WTC11 (cell line): ENCODE measurements at regions not wholly inside any gene's neighbourhood (a gene's known extent, or its start where the extent isn't known, plus 50 kb on each side); places are given as distances from the start of the nearest gene placed in this dataset.

Experiments
- ATAC-seq: fragments of 200-7000 bp; cut with Tn5 transposase; 2 replicates; pipeline ENCODE4 v1.10.0; 2021; ENCODE audit warnings: mild to moderate bottlenecking, moderate library complexity
- CTCF ChIA-PET: fragments of 300-600 bp; sonication (Branson Sonifier 250); formaldehyde crosslinking; loops from one replicate; lab custom pipeline; 2021; ENCODE audit warnings: antibody characterized with exemption; lab: Charles Lee
- POLR2A ChIA-PET: fragments of 350-600 bp; sonication (Branson Sonifier 250); formaldehyde crosslinking; loops from one replicate; lab custom pipeline; 2021; ENCODE audit warnings: antibody characterized with exemption; lab: Charles Lee
- DNase-seq: peaks from one replicate; pipeline ENCODE4 v3.0.0; 2021; ENCODE audit warnings: low spot score
- H3K27ac Mint-ChIP-seq: 2 replicates; pipeline ENCODE4 v1.8.0; 2021; ENCODE audit warnings: mixed read lengths
- H3K27me3 Mint-ChIP-seq: 2 replicates; pipeline ENCODE4 v1.8.0; 2021; ENCODE audit warnings: low read depth, mild to moderate bottlenecking, moderate library complexity, mixed read lengths
- H3K36me3 Mint-ChIP-seq: 2 replicates; pipeline ENCODE4 v1.8.0; 2021; ENCODE audit warnings: mixed read lengths
- H3K4me1 Mint-ChIP-seq: 2 replicates; pipeline ENCODE4 v1.8.0; 2022; ENCODE audit warnings: mixed read lengths
- H3K4me3 Mint-ChIP-seq: 2 replicates; pipeline ENCODE4 v1.8.0; 2021; ENCODE audit warnings: mild to moderate bottlenecking, moderate library complexity, mixed read lengths
- H3K9me3 Mint-ChIP-seq: 2 replicates; pipeline ENCODE4 v1.8.0; 2021; ENCODE audit warnings: mixed read lengths
- EMX1 ChIP-seq: fragments of 250-450 bp; sonication (Bioruptor Pico); IDR thresholded peaks from 2 replicates; pipeline ENCODE4 v1.8.0; 2021; ENCODE audit warnings: mild to moderate bottlenecking
- JUN ChIP-seq: sonication (generic); formaldehyde crosslinking; IDR thresholded peaks from 2 replicates; pipeline ENCODE4 v1.8.0; 2023; ENCODE audit warnings: mild to moderate bottlenecking, missing genetic modification reagents
- MXD4 ChIP-seq: fragments of 250-450 bp; sonication (Bioruptor Pico); IDR thresholded peaks from 2 replicates; pipeline ENCODE4 v1.8.0; 2021; ENCODE audit warnings: mild to moderate bottlenecking, moderate library complexity, borderline replicate concordance
- MYBL2 ChIP-seq: sonication (generic); formaldehyde crosslinking; IDR thresholded peaks from 2 replicates; pipeline ENCODE4 v1.8.1; 2023; ENCODE audit warnings: mild to moderate bottlenecking, moderate library complexity, missing genetic modification reagents
- NR2C2 ChIP-seq: sonication (generic); formaldehyde crosslinking; IDR thresholded peaks from 2 replicates; pipeline ENCODE4 v1.8.0; 2022; ENCODE audit warnings: mild to moderate bottlenecking, missing genetic modification reagents
- NR3C1 ChIP-seq: sonication (generic); formaldehyde crosslinking; conservative IDR thresholded peaks from 2 replicates; pipeline ENCODE4 v1.8.1; 2023; ENCODE audit warnings: low read depth, mild to moderate bottlenecking, missing genetic modification reagents
- ZNF138 ChIP-seq: sonication (generic); formaldehyde crosslinking; conservative IDR thresholded peaks from 2 replicates; pipeline ENCODE4 v1.8.1; 2022; ENCODE audit warnings: mild to moderate bottlenecking, moderate library complexity, missing genetic modification reagents
- ZNF263 ChIP-seq: sonication (generic); formaldehyde crosslinking; IDR thresholded peaks from 2 replicates; pipeline ENCODE4 v1.8.1; 2022; ENCODE audit warnings: low read depth, mild to moderate bottlenecking, moderate library complexity, missing genetic modification reagents
- ZNF416 ChIP-seq: fragments of 250-450 bp; sonication (Bioruptor Pico); IDR thresholded peaks from 2 replicates; pipeline ENCODE4 v1.9.0; 2021; ENCODE audit warnings: mild to moderate bottlenecking, inconsistent platforms
- TF ChIP-seq, protein P1 (sequence below): fragments of 250-450 bp; sonication (Bioruptor Pico); IDR thresholded peaks from 2 replicates; pipeline ENCODE4 v1.9.0; 2021; ENCODE audit warnings: mild to moderate bottlenecking, borderline replicate concordance
- TF ChIP-seq, protein P2 (sequence below): sonication (generic); formaldehyde crosslinking; IDR thresholded peaks from 2 replicates; pipeline ENCODE4 v1.8.0; 2022; ENCODE audit warnings: mild to moderate bottlenecking, missing genetic modification reagents
- TF ChIP-seq, protein P3 (sequence below): fragments of 250-450 bp; sonication (Bioruptor Pico); IDR thresholded peaks from 2 replicates; pipeline ENCODE4 v2.1.2; 2022; ENCODE audit warnings: mild to moderate bottlenecking, moderate library complexity
- TF ChIP-seq, protein P4 (sequence below): sonication (generic); formaldehyde crosslinking; IDR thresholded peaks from 2 replicates; pipeline ENCODE4 v1.8.0; 2022; ENCODE audit warnings: missing genetic modification reagents
- TF ChIP-seq, protein P5 (sequence below): sonication (generic); formaldehyde crosslinking; IDR thresholded peaks from 2 replicates; pipeline ENCODE4 v1.8.1; 2023; ENCODE audit warnings: mild to moderate bottlenecking, missing genetic modification reagents, moderate library complexity
- TF ChIP-seq, protein P6 (sequence below): sonication (generic); formaldehyde crosslinking; IDR thresholded peaks from 2 replicates; pipeline ENCODE4 v1.8.1; 2022; ENCODE audit warnings: low read depth, missing genetic modification reagents, borderline replicate concordance
- TF ChIP-seq, protein P7 (sequence below): sonication (generic); formaldehyde crosslinking; IDR thresholded peaks from 2 replicates; pipeline ENCODE4 v1.8.1; 2022; ENCODE audit warnings: missing genetic modification reagents, borderline replicate concordance
- TF ChIP-seq, protein P8 (sequence below): sonication (generic); formaldehyde crosslinking; IDR thresholded peaks from 2 replicates; pipeline ENCODE4 v1.8.1; 2023; ENCODE audit warnings: mild to moderate bottlenecking, missing genetic modification reagents, moderate library complexity
- TF ChIP-seq, protein P9 (sequence below): sonication (generic); formaldehyde crosslinking; conservative IDR thresholded peaks from 2 replicates; pipeline ENCODE4 v1.8.1; 2022; ENCODE audit warnings: mild to moderate bottlenecking, missing genetic modification reagents
- TF ChIP-seq, protein P10 (sequence below): sonication (generic); formaldehyde crosslinking; IDR thresholded peaks from 2 replicates; pipeline ENCODE4 v1.8.0; 2023; ENCODE audit warnings: missing genetic modification reagents

DNA sequence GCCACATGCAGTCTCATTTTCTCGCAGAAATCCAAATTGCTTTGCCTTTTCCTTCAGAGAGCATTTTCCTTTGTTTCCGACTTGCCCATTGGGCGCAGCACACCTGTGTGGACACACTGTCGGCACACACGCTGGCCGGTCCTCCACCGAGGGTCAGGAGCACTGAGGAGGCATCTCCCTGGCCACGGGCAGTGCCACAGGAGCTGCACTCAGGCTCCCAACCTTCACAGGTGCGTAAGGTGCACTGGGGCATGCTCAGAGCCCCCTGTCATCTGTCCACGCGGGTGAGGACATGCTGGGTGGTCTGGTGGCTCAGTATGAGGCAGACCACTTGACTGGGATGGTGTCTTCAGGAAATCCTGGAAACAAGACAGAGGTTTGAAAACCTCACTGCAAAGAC, 779.1 kb downstream of the BRD1 start (continued):
- TF ChIP-seq, protein P1, sequence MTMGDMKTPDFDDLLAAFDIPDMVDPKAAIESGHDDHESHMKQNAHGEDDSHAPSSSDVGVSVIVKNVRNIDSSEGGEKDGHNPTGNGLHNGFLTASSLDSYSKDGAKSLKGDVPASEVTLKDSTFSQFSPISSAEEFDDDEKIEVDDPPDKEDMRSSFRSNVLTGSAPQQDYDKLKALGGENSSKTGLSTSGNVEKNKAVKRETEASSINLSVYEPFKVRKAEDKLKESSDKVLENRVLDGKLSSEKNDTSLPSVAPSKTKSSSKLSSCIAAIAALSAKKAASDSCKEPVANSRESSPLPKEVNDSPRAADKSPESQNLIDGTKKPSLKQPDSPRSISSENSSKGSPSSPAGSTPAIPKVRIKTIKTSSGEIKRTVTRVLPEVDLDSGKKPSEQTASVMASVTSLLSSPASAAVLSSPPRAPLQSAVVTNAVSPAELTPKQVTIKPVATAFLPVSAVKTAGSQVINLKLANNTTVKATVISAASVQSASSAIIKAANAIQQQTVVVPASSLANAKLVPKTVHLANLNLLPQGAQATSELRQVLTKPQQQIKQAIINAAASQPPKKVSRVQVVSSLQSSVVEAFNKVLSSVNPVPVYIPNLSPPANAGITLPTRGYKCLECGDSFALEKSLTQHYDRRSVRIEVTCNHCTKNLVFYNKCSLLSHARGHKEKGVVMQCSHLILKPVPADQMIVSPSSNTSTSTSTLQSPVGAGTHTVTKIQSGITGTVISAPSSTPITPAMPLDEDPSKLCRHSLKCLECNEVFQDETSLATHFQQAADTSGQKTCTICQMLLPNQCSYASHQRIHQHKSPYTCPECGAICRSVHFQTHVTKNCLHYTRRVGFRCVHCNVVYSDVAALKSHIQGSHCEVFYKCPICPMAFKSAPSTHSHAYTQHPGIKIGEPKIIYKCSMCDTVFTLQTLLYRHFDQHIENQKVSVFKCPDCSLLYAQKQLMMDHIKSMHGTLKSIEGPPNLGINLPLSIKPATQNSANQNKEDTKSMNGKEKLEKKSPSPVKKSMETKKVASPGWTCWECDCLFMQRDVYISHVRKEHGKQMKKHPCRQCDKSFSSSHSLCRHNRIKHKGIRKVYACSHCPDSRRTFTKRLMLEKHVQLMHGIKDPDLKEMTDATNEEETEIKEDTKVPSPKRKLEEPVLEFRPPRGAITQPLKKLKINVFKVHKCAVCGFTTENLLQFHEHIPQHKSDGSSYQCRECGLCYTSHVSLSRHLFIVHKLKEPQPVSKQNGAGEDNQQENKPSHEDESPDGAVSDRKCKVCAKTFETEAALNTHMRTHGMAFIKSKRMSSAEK (CRISPR knock-in tag): no peak
- TF ChIP-seq, protein P2, sequence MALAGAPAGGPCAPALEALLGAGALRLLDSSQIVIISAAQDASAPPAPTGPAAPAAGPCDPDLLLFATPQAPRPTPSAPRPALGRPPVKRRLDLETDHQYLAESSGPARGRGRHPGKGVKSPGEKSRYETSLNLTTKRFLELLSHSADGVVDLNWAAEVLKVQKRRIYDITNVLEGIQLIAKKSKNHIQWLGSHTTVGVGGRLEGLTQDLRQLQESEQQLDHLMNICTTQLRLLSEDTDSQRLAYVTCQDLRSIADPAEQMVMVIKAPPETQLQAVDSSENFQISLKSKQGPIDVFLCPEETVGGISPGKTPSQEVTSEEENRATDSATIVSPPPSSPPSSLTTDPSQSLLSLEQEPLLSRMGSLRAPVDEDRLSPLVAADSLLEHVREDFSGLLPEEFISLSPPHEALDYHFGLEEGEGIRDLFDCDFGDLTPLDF: no peak
- TF ChIP-seq ZNF416: no peak
- TF ChIP-seq, protein P3, sequence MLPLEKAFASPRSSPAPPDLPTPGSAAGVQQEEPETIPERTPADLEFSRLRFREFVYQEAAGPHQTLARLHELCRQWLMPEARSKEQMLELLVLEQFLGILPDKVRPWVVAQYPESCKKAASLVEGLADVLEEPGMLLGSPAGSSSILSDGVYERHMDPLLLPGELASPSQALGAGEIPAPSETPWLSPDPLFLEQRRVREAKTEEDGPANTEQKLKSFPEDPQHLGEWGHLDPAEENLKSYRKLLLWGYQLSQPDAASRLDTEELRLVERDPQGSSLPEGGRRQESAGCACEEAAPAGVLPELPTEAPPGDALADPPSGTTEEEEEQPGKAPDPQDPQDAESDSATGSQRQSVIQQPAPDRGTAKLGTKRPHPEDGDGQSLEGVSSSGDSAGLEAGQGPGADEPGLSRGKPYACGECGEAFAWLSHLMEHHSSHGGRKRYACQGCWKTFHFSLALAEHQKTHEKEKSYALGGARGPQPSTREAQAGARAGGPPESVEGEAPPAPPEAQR: no peak
- no peak for TF ChIP-seq ZNF263
- no peak for TF ChIP-seq MYBL2 (CRISPR knock-in tag)
- no peak for TF ChIP-seq JUN (CRISPR knock-in tag)

DNA sequence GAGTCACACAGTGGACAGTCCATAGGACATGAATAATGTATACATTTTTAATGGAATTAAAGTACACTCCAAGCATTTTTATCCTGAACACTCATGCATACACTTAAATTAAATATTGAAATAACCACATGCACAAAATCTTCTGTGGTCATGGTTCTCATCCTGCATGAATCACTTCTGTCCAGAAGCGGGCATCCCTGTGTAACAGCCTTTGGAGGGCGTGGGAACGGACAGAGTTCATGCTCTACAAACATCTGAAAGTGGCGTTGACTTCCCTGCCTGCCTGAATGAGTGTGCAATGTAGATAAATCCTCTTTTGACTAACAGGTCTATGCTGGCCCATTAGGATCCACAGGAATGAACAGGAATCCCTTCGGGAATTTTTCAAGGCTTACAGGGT, 780.2 kb downstream of the BRD1 start:
- POLR2A ChIA-PET: no interaction called here
- DNase-seq (no peak), ATAC-seq (no peak)
- Mint-ChIP-seq H3K4me3 (no peak overlapping the region), H3K36me3 (no peaks in the 10 kb centered on the region), H3K9me3 (no peaks in the 10 kb centered on the region), H3K27me3 (no peaks in the 10 kb centered on the region; the same call in 1 of the 2 replicates), H3K4me1 (peaks cover 12% of the 10 kb centered on the region), H3K27ac (no peak overlapping the region)
- CTCF ChIA-PET: interaction anchor here (1.3 to 2.1 kb wide), 14 partner anchors 15 to 585 kb away, joined by 3 to 127 read pairs (median 12); no protein-coding TSS in a partner anchor
- TF ChIP-seq EMX1 (CRISPR knock-in tag) (no peak), NR3C1 (no peak), NR2C2 (CRISPR knock-in tag) (no peak), ZNF138 (CRISPR knock-in tag) (no peak), ZNF263 (no peak), MXD4 (CRISPR knock-in tag) (no peak)
- TF ChIP-seq, protein P4, sequence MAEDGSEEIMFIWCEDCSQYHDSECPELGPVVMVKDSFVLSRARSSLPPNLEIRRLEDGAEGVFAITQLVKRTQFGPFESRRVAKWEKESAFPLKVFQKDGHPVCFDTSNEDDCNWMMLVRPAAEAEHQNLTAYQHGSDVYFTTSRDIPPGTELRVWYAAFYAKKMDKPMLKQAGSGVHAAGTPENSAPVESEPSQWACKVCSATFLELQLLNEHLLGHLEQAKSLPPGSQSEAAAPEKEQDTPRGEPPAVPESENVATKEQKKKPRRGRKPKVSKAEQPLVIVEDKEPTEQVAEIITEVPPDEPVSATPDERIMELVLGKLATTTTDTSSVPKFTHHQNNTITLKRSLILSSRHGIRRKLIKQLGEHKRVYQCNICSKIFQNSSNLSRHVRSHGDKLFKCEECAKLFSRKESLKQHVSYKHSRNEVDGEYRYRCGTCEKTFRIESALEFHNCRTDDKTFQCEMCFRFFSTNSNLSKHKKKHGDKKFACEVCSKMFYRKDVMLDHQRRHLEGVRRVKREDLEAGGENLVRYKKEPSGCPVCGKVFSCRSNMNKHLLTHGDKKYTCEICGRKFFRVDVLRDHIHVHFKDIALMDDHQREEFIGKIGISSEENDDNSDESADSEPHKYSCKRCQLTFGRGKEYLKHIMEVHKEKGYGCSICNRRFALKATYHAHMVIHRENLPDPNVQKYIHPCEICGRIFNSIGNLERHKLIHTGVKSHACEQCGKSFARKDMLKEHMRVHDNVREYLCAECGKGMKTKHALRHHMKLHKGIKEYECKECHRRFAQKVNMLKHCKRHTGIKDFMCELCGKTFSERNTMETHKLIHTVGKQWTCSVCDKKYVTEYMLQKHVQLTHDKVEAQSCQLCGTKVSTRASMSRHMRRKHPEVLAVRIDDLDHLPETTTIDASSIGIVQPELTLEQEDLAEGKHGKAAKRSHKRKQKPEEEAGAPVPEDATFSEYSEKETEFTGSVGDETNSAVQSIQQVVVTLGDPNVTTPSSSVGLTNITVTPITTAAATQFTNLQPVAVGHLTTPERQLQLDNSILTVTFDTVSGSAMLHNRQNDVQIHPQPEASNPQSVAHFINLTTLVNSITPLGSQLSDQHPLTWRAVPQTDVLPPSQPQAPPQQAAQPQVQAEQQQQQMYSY (CRISPR knock-in tag): no peak
- TF ChIP-seq, protein P5, sequence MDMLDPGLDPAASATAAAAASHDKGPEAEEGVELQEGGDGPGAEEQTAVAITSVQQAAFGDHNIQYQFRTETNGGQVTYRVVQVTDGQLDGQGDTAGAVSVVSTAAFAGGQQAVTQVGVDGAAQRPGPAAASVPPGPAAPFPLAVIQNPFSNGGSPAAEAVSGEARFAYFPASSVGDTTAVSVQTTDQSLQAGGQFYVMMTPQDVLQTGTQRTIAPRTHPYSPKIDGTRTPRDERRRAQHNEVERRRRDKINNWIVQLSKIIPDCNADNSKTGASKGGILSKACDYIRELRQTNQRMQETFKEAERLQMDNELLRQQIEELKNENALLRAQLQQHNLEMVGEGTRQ (CRISPR knock-in tag): no peak
- TF ChIP-seq, protein P6, sequence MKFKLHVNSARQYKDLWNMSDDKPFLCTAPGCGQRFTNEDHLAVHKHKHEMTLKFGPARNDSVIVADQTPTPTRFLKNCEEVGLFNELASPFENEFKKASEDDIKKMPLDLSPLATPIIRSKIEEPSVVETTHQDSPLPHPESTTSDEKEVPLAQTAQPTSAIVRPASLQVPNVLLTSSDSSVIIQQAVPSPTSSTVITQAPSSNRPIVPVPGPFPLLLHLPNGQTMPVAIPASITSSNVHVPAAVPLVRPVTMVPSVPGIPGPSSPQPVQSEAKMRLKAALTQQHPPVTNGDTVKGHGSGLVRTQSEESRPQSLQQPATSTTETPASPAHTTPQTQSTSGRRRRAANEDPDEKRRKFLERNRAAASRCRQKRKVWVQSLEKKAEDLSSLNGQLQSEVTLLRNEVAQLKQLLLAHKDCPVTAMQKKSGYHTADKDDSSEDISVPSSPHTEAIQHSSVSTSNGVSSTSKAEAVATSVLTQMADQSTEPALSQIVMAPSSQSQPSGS (CRISPR knock-in tag): no peak
- TF ChIP-seq, protein P7, sequence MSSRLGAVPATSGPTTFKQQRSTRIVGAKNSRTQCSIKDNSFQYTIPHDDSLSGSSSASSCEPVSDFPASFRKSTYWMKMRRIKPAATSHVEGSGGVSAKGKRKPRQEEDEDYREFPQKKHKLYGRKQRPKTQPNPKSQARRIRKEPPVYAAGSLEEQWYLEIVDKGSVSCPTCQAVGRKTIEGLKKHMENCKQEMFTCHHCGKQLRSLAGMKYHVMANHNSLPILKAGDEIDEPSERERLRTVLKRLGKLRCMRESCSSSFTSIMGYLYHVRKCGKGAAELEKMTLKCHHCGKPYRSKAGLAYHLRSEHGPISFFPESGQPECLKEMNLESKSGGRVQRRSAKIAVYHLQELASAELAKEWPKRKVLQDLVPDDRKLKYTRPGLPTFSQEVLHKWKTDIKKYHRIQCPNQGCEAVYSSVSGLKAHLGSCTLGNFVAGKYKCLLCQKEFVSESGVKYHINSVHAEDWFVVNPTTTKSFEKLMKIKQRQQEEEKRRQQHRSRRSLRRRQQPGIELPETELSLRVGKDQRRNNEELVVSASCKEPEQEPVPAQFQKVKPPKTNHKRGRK: no peak
- TF ChIP-seq, protein P8, sequence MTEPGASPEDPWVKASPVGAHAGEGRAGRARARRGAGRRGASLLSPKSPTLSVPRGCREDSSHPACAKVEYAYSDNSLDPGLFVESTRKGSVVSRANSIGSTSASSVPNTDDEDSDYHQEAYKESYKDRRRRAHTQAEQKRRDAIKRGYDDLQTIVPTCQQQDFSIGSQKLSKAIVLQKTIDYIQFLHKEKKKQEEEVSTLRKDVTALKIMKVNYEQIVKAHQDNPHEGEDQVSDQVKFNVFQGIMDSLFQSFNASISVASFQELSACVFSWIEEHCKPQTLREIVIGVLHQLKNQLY (CRISPR knock-in tag): no peak
- TF ChIP-seq, protein P9, sequence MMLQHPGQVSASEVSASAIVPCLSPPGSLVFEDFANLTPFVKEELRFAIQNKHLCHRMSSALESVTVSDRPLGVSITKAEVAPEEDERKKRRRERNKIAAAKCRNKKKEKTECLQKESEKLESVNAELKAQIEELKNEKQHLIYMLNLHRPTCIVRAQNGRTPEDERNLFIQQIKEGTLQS (CRISPR knock-in tag): no peak
- TF ChIP-seq, protein P10, sequence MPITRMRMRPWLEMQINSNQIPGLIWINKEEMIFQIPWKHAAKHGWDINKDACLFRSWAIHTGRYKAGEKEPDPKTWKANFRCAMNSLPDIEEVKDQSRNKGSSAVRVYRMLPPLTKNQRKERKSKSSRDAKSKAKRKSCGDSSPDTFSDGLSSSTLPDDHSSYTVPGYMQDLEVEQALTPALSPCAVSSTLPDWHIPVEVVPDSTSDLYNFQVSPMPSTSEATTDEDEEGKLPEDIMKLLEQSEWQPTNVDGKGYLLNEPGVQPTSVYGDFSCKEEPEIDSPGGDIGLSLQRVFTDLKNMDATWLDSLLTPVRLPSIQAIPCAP (CRISPR knock-in tag): no peak
